Upper lobe of right lung (tissue), 1 donor: ENCODE measurements at regions not wholly inside any gene's neighbourhood (a gene's known extent, or its start where the extent isn't known, plus 50 kb on each side); places are given as distances from the start of the nearest gene placed in this dataset.
A peak's percentile ranks its signal among the peaks of the same experiment; 100 is the strongest.

Experiments used
- ATAC-seq: fragments of 200-7000 bp; cut with Tn5 transposase; one replicate; pipeline ENCODE4 v1.9.1; 2020; ENCODE audit warnings: mild to moderate bottlenecking, moderate library complexity
- DNase-seq: peaks from one replicate; pipeline ENCODE4 v3.0.0-alpha.2; 2020
- H3K27ac ChIP-seq: fragments of 200-600 bp; one replicate; pipeline ENCODE4 v1.8.0; 2022
- H3K27me3 ChIP-seq: fragments of 200-600 bp; one replicate; pipeline ENCODE4 v1.8.0; 2022; ENCODE audit warnings: mild to moderate bottlenecking
- H3K36me3 ChIP-seq: fragments of 200-600 bp; one replicate; pipeline ENCODE4 v1.8.0; 2022
- H3K4me1 ChIP-seq: fragments of 200-600 bp; one replicate; pipeline ENCODE4 v1.8.0; 2022
- H3K4me3 ChIP-seq: fragments of 200-600 bp; one replicate; pipeline ENCODE4 v1.8.0; 2022; ENCODE audit warnings: mild to moderate bottlenecking
- H3K9me3 ChIP-seq: fragments of 200-600 bp; one replicate; pipeline ENCODE4 v1.8.0; 2022
- intact Hi-C: fragments of 100-400 bp; cut with DNase I; formaldehyde crosslinking; loops from one replicate; pipeline ENCODE4 v1.11.0; 2022
- TF ChIP-seq, protein P1 (sequence below): fragments of 200-600 bp; IDR thresholded peaks from one replicate; pipeline ENCODE4 v1.8.0; 2022; ENCODE audit warnings: antibody characterized with exemption
- donor health status: DM: no; HTN: yes; CAD: no; lungs with severe emphysema.

- TF ChIP-seq, protein P1, sequence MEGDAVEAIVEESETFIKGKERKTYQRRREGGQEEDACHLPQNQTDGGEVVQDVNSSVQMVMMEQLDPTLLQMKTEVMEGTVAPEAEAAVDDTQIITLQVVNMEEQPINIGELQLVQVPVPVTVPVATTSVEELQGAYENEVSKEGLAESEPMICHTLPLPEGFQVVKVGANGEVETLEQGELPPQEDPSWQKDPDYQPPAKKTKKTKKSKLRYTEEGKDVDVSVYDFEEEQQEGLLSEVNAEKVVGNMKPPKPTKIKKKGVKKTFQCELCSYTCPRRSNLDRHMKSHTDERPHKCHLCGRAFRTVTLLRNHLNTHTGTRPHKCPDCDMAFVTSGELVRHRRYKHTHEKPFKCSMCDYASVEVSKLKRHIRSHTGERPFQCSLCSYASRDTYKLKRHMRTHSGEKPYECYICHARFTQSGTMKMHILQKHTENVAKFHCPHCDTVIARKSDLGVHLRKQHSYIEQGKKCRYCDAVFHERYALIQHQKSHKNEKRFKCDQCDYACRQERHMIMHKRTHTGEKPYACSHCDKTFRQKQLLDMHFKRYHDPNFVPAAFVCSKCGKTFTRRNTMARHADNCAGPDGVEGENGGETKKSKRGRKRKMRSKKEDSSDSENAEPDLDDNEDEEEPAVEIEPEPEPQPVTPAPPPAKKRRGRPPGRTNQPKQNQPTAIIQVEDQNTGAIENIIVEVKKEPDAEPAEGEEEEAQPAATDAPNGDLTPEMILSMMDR: no peak
- H3K4me1 ChIP-seq: no peaks in the 10 kb centered on the region
- no peak overlapping the region for H3K27ac ChIP-seq
- ATAC-seq (no peak), DNase-seq (no peak)
- H3K36me3 ChIP-seq: no peaks in the 10 kb centered on the region
- H3K9me3 ChIP-seq: peaks cover 3% of the 10 kb centered on the region
- no peak overlapping the region for H3K4me3 ChIP-seq
- intact Hi-C loops: no loop called here
- no peaks in the 10 kb centered on the region for H3K27me3 ChIP-seq
Measured at GRCh38 chr1:222462601-222463000, 85.3 kb downstream of the HHIPL2 start.

- H3K27me3 ChIP-seq: no peaks in the 10 kb centered on the region
- H3K36me3 ChIP-seq: no peaks in the 10 kb centered on the region
- ATAC-seq (no peak), DNase-seq (no peak)
- no peak overlapping the region for H3K27ac ChIP-seq
- H3K9me3 ChIP-seq: peaks cover 4% of the 10 kb centered on the region
- TF ChIP-seq, protein P1: no peak
- H3K4me3 ChIP-seq: no peak overlapping the region
- H3K4me1 ChIP-seq: no peaks in the 10 kb centered on the region
- intact Hi-C loops: no loop called here
Measured at GRCh38 chr1:222461941-222462340, 86.0 kb downstream of the HHIPL2 start.

GRCh38 chr1:222459652-222460051 lies 88.3 kb downstream of the HHIPL2 start:
- peaks cover 4% of the 10 kb centered on the region for H3K9me3 ChIP-seq
- H3K4me3 ChIP-seq: no peak overlapping the region
- ATAC-seq (no peak), DNase-seq (no peak)
- H3K27me3 ChIP-seq: no peaks in the 10 kb centered on the region
- no peak overlapping the region for H3K27ac ChIP-seq
- H3K36me3 ChIP-seq: no peaks in the 10 kb centered on the region
- intact Hi-C loops: no loop called here
- TF ChIP-seq, protein P1: no peak
- peaks cover 7% of the 10 kb centered on the region for H3K4me1 ChIP-seq

- Histone ChIP-seq H3K27me3 (no peaks in the 10 kb centered on the region), H3K36me3 (no peaks in the 10 kb centered on the region), H3K27ac (no peak overlapping the region), H3K9me3 (peaks cover 4% of the 10 kb centered on the region), H3K4me1 (peaks cover 8% of the 10 kb centered on the region), H3K4me3 (no peak overlapping the region)
- intact Hi-C loops: no loop called here
- ATAC-seq: no peak
- DNase-seq: no peak
- TF ChIP-seq, protein P1: no peak
Measured at GRCh38 chr1:222457513-222457912, 90.4 kb downstream of the HHIPL2 start.

- Histone ChIP-seq H3K4me1 (peaks cover 8% of the 10 kb centered on the region), H3K27ac (no peak overlapping the region), H3K9me3 (peaks cover 4% of the 10 kb centered on the region), H3K36me3 (no peaks in the 10 kb centered on the region), H3K4me3 (no peak overlapping the region), H3K27me3 (no peaks in the 10 kb centered on the region)
- DNase-seq (no peak), ATAC-seq (no peak)
- TF ChIP-seq, protein P1: no peak
- intact Hi-C loops: no loop called here
Measured at GRCh38 chr1:222457084-222457483, 90.8 kb downstream of the HHIPL2 start.

DNA sequence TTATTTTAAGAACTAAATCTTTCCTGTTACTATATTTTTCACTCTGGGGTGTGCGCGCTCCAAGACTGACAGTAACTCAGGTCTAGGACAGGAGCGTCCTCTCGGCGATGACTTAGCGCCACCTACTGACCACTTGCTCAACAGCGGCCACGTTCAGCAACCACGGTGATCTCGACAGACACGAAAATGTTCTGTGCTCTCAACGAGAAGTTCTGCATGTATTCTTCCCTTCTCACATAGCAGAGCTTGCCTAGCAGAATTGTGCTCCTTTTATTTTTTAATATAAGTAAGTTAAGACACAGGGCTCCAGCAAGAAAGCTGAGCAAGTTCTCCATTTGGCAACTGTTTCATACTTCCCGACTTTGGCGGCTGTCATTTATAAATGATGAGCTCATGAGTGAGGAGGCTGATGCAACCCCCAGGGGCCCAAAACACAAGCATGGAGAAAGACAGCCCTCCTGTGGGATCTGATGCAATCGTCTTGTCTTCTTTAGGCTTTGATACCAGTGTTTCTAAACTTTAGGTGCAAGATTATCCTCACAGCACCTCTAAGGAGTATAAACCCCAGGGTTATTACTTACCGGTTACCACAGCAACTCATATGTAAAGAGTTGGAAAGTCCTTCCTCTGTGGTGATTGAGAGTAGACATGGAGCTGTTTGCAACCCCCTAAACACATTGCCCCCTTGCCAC lies 92.6 kb downstream of the HHIPL2 start:
- ATAC-seq: peak; percentile 95
- peak; percentile 86 for DNase-seq
- H3K4me3 ChIP-seq: no peak overlapping the region

More for the DNA sequence above, 92.6 kb downstream of the HHIPL2 start:
- intact Hi-C loops: no loop called here
- Histone ChIP-seq H3K4me1 (peaks cover 8% of the 10 kb centered on the region), H3K9me3 (peaks cover 4% of the 10 kb centered on the region), H3K36me3 (no peaks in the 10 kb centered on the region), H3K27ac (no peak overlapping the region), H3K27me3 (no peaks in the 10 kb centered on the region)
- TF ChIP-seq, protein P1: peak; percentile 92
